ENCODE measurements at regions not wholly inside any gene's neighbourhood (a gene's known extent, or its start where the extent isn't known, plus 50 kb on each side); places are given as distances from the start of the nearest gene placed in this dataset.

GRCh38 chr18:11324510-11324909 lies 175.1 kb upstream of the PIEZO2 start:
- ATAC-seq = no peak
- H3K4me2 ChIP-seq (ENCODE audit: insufficient read depth, low read length) = no peak overlapping the region
- WGBS (ENCODE audit: insufficient coverage, low coverage, missing lambda C conversion rate) = 0% methylated on average over 2 of the region's 2 CpGs
- in situ Hi-C loops (cut with MboI) = no loop called here
- ChIA-PET CTCF (ENCODE audit: low intra/inter-chr PET ratio) (no interaction called here), POLR2A (no interaction called here)
- intact Hi-C loops (cut with micrococcal nuclease) = no loop called here
- no peaks in the 10 kb centered on the region for H3K27me3 ChIP-seq (ENCODE audit: control insufficient read depth in 2 of 2, insufficient read depth in 2 of 2, low read length in 2 of 2)
- no peaks in the 10 kb centered on the region for H3K36me3 ChIP-seq (ENCODE audit: control insufficient read depth, insufficient read depth, low read length)
- DNase-seq (ENCODE audit: extremely low read depth in 1 of 4, low spot score in 3 of 4) = no peak
- H3K9me3 ChIP-seq (replicated peaks; ENCODE audit: control insufficient read depth, insufficient read depth, low read depth, low read length) = no peaks in the 10 kb centered on the region
- H2AFZ ChIP-seq (ENCODE audit: low read depth, low read length) = no peak overlapping the region
- H3K9ac ChIP-seq (ENCODE audit: insufficient read depth in 1 of 2, low read depth in 2 of 2, low read length in 2 of 2) = no peak overlapping the region
- no peak for FAIRE-seq
- H3K27ac ChIP-seq (ENCODE audit: extremely low read depth, low read depth, low read length) = no peak overlapping the region
- H4K20me1 ChIP-seq (replicated peaks; ENCODE audit: control insufficient read depth, insufficient read depth, low read length) = no peaks in the 10 kb centered on the region
- H3K79me2 ChIP-seq (ENCODE audit: control insufficient read depth, insufficient read depth, low read length) = no peaks in the 10 kb centered on the region
- no TSS peak for BruUV-seq (replicated peaks)
- no peaks in the 10 kb centered on the region for H3K9me1 ChIP-seq (ENCODE audit: control insufficient read depth, insufficient read depth, low read length)
- no peaks in the 10 kb centered on the region for H3K4me1 ChIP-seq (replicated peaks in 1 of 2; ENCODE audit: control insufficient read depth in 2 of 2, insufficient read depth in 2 of 2, low read length in 2 of 2)
- no peak overlapping the region for H3K4me3 ChIP-seq
- TF ChIP-seq SMARCB1 (IDR thresholded peaks at IDR 0.05; ENCODE audit: insufficient read length, low read depth) = no peak
- TF ChIP-seq ZNF436 (CRISPR knock-in tag; IDR thresholded peaks at IDR 0.05) = no peak
- TF ChIP-seq PHTF2 (CRISPR knock-in tag; IDR thresholded peaks at IDR 0.05) = no peak
- TF ChIP-seq ZNF445 (CRISPR knock-in tag; IDR thresholded peaks at IDR 0.05; ENCODE audit: low read depth) = no peak
- TF ChIP-seq SFPQ (IDR thresholded peaks at IDR 0.05; ENCODE audit: low read depth, low read length) = no peak
- TF ChIP-seq ZNF511 (CRISPR knock-in tag; IDR thresholded peaks at IDR 0.05) = no peak
- no peak for TF ChIP-seq ZMIZ1 (IDR thresholded peaks at IDR 0.05; ENCODE audit: low read depth in 2 of 2, low read length in 2 of 2)
- TF ChIP-seq NR0B1 (IDR thresholded peaks at IDR 0.05; ENCODE audit: partially characterized antibody) = no peak
- no peak for TF ChIP-seq BCLAF1 (IDR thresholded peaks at IDR 0.05; ENCODE audit: borderline replicate concordance in 1 of 2, control insufficient read depth in 1 of 2, low read depth in 2 of 2, low read length in 1 of 2)
- TF ChIP-seq SRSF1 (IDR thresholded peaks at IDR 0.05; ENCODE audit: low read depth, low read length) = no peak
- no peak for TF ChIP-seq ZFPM2 (CRISPR knock-in tag; IDR thresholded peaks at IDR 0.05)
- no peak for TF ChIP-seq TCFL5 (CRISPR knock-in tag; conservative IDR thresholded peaks at IDR 0.05)

All from K562 (cell line).